Urinary bladder (tissue), 3 donors: ENCODE measurements at regions not wholly inside any gene's neighbourhood (a gene's known extent, or its start where the extent isn't known, plus 50 kb on each side); places are given as distances from the start of the nearest gene placed in this dataset.
"Not testable (repeated sequence)": the region's sequence is repeated elsewhere in the genome, so short reads cannot be mapped to it uniquely, and the experiment has no call there.

Experiments used
- DNase-seq: peaks from one replicate; pipeline ENCODE4 v3.0.0-alpha.2; 2015; ENCODE audit errors: extremely low spot score
- H3K27ac ChIP-seq: one replicate; pipeline ENCODE4 v1.5.1; 2013; ENCODE audit warnings: low read depth, mild to moderate bottlenecking, moderate library complexity
- H3K36me3 ChIP-seq: one replicate; pipeline ENCODE4 v1.6.1; 2013; ENCODE audit warnings: mild to moderate bottlenecking, moderate library complexity; ENCODE audit not compliant: insufficient read depth
- H3K4me1 ChIP-seq: one replicate; pipeline ENCODE4 v1.6.1; 2013; ENCODE audit warnings: mild to moderate bottlenecking, moderate library complexity; ENCODE audit not compliant: insufficient read depth
- H3K4me3 ChIP-seq: one replicate; pipeline ENCODE4 v1.5.1; 2013; ENCODE audit warnings: low read depth, low read length
- WGBS: extraction: QIAGEN DNeasy Blood & Tissue Kit; methylation state at CpG from one replicate; pipeline ENCODE4 v1.1.7; 2013; 5-methylcytosine and 5-hydroxymethylcytosine counted together
- donor health status: healthy with polysubstance abuse.
- donor health status: healthy.

- no peaks in the 10 kb centered on the region for H3K4me1 ChIP-seq
- H3K27ac ChIP-seq: no peak overlapping the region
- H3K4me3 ChIP-seq: no peak overlapping the region
- WGBS: 87% methylated on average over 9 of the region's 9 CpGs
- no peak for DNase-seq
- no peaks in the 10 kb centered on the region for H3K36me3 ChIP-seq
Observed at GRCh38 chr13:97878431-97879375, 74.8 kb upstream of the IPO5 start.

- Histone ChIP-seq H3K36me3 (no peaks in the 10 kb centered on the region), H3K4me1 (no peaks in the 10 kb centered on the region), H3K4me3 (no peak overlapping the region), H3K27ac (no peak overlapping the region)
- no peak for DNase-seq
- 53% methylated on average over 8 of the region's 8 CpGs for WGBS
Observed at GRCh38 chr13:97879646-97880310, 73.7 kb upstream of the IPO5 start.

- no peak for DNase-seq
- H3K36me3 ChIP-seq: no peaks in the 10 kb centered on the region
- H3K27ac ChIP-seq: no peak overlapping the region
- no peaks in the 10 kb centered on the region for H3K4me1 ChIP-seq
- no peak overlapping the region for H3K4me3 ChIP-seq
- WGBS: 60% methylated on average over 5 of the region's 5 CpGs
Observed at GRCh38 chr13:97880311-97880675, 73.2 kb upstream of the IPO5 start.

- H3K4me3 ChIP-seq: no peak overlapping the region
- H3K27ac ChIP-seq: no peak overlapping the region
- no peaks in the 10 kb centered on the region for H3K4me1 ChIP-seq
- no peak for DNase-seq
- 82% methylated on average over 4 of the region's 4 CpGs for WGBS
- H3K36me3 ChIP-seq: no peaks in the 10 kb centered on the region
Observed at GRCh38 chr13:97881556-97881955, 71.9 kb upstream of the IPO5 start.

- Histone ChIP-seq H3K27ac (no peak overlapping the region), H3K4me1 (no peaks in the 10 kb centered on the region), H3K4me3 (no peak overlapping the region), H3K36me3 (no peaks in the 10 kb centered on the region)
- DNase-seq: no peak
- 46% methylated on average over 4 of the region's 4 CpGs for WGBS
Observed at GRCh38 chr13:97883396-97883795, 70.1 kb upstream of the IPO5 start.

- DNase-seq: no peak
- H3K4me1 ChIP-seq: no peaks in the 10 kb centered on the region
- WGBS: 86% methylated on average over 9 of the region's 9 CpGs
- H3K36me3 ChIP-seq: no peaks in the 10 kb centered on the region
- H3K27ac ChIP-seq: no peak overlapping the region
- H3K4me3 ChIP-seq: no peak overlapping the region
Observed at GRCh38 chr13:97884707-97885468, 68.6 kb upstream of the IPO5 start.

GRCh38 chr13:97885641-97886040, 67.8 kb upstream of the IPO5 start:
- 91% methylated on average over 2 of the region's 2 CpGs for WGBS
- Histone ChIP-seq H3K4me3 (no peak overlapping the region), H3K36me3 (no peaks in the 10 kb centered on the region), H3K27ac (no peak overlapping the region), H3K4me1 (no peaks in the 10 kb centered on the region)
- no peak for DNase-seq

GRCh38 chr13:97889803-97890202, 63.7 kb upstream of the IPO5 start:
- no peaks in the 10 kb centered on the region for H3K36me3 ChIP-seq
- H3K4me3 ChIP-seq: no peak overlapping the region
- 69% methylated on average over 1 of the region's 1 CpG for WGBS
- no peak overlapping the region for H3K27ac ChIP-seq
- no peaks in the 10 kb centered on the region for H3K4me1 ChIP-seq
- no peak for DNase-seq

GRCh38 chr13:97890573-97890972, 62.9 kb upstream of the IPO5 start:
- DNase-seq: no peak
- no peak overlapping the region for H3K4me3 ChIP-seq
- WGBS: 97% methylated on average over 5 of the region's 5 CpGs
- H3K36me3 ChIP-seq: no peaks in the 10 kb centered on the region
- no peak overlapping the region for H3K27ac ChIP-seq
- no peaks in the 10 kb centered on the region for H3K4me1 ChIP-seq

GRCh38 chr13:97891964-97892363, 61.5 kb upstream of the IPO5 start:
- not testable (repeated sequence) for H3K4me1 ChIP-seq, H3K36me3 ChIP-seq, DNase-seq, H3K4me3 ChIP-seq, H3K27ac ChIP-seq
- 61% methylated on average over 8 of the region's 8 CpGs for WGBS

- WGBS: 94% methylated on average over 3 of the region's 3 CpGs
- Histone ChIP-seq H3K4me1 (no peaks in the 10 kb centered on the region), H3K36me3 (no peaks in the 10 kb centered on the region), H3K27ac (no peak overlapping the region), H3K4me3 (no peak overlapping the region)
- DNase-seq: no peak
Observed at GRCh38 chr13:97892717-97893116, 60.8 kb upstream of the IPO5 start.

GRCh38 chr13:97895383-97895782, 58.1 kb upstream of the IPO5 start:
- H3K4me3 ChIP-seq: no peak overlapping the region
- no peaks in the 10 kb centered on the region for H3K4me1 ChIP-seq
- 88% methylated on average over 1 of the region's 1 CpG for WGBS
- no peak for DNase-seq
- no peaks in the 10 kb centered on the region for H3K36me3 ChIP-seq
- no peak overlapping the region for H3K27ac ChIP-seq

- Histone ChIP-seq H3K36me3 (no peaks in the 10 kb centered on the region), H3K27ac (no peak overlapping the region), H3K4me3 (no peak overlapping the region), H3K4me1 (no peaks in the 10 kb centered on the region)
- 87% methylated on average over 2 of the region's 2 CpGs for WGBS
- no peak for DNase-seq
Observed at GRCh38 chr13:97896446-97896845, 57.0 kb upstream of the IPO5 start.

GRCh38 chr13:97901716-97902115, 51.8 kb upstream of the IPO5 start:
- Histone ChIP-seq H3K36me3 (no peaks in the 10 kb centered on the region), H3K4me1 (no peaks in the 10 kb centered on the region), H3K27ac (no peak overlapping the region), H3K4me3 (no peak overlapping the region)
- no peak for DNase-seq
- 68% methylated on average over 1 of the region's 1 CpG for WGBS
